SU-DHL-6 (cell line): ENCODE measurements at regions not wholly inside any gene's neighbourhood (a gene's known extent, or its start where the extent isn't known, plus 50 kb on each side); places are given as distances from the start of the nearest gene placed in this dataset.
"Not testable (repeated sequence)": the region's sequence is repeated elsewhere in the genome, so short reads cannot be mapped to it uniquely, and the experiment has no call there.

ENCODE experiments used
- H2AFZ ChIP-seq: fragments of 200-600 bp; sonication (generic); 2 replicates; pipeline ENCODE4 v1.6.1; 2014; ENCODE audit warnings: low read depth, mild to moderate bottlenecking, moderate library complexity, mixed read lengths, antibody characterized with exemption, low read length; ENCODE audit not compliant: severe bottlenecking
- H3F3A ChIP-seq: fragments of 200-600 bp; shearing (Covaris generic); 2 replicates; pipeline ENCODE4 v1.6.0; 2016; ENCODE audit warnings: antibody characterized with exemption, mild to moderate bottlenecking; ENCODE audit not compliant: insufficient read depth
- H3K27ac ChIP-seq: fragments of 200-600 bp; sonication (generic); 2 replicates; pipeline ENCODE4 v1.5.1; 2016; ENCODE audit warnings: low read depth, mild to moderate bottlenecking, low read length, moderate library complexity, mixed read lengths
- H3K27me3 ChIP-seq: fragments of 200-600 bp; sonication (generic), shearing (Covaris generic); 2 replicates; pipeline ENCODE4 v1.6.0; 2014; ENCODE audit warnings: mild to moderate bottlenecking, low read length
- H3K36me3 ChIP-seq: fragments of 200-600 bp; sonication (generic); 2 replicates; pipeline ENCODE4 v1.6.1; 2014; ENCODE audit warnings: mild to moderate bottlenecking, low read length, mixed read lengths
- H3K4me2 ChIP-seq: fragments of 300-600, 200-600 bp; shearing (Covaris generic), sonication (generic); 2 replicates; pipeline ENCODE4 v1.6.0; 2014; ENCODE audit warnings: low read length, low read depth, mild to moderate bottlenecking; ENCODE audit not compliant: poor library complexity, severe bottlenecking
- H3K4me3 ChIP-seq: fragments of 200-600 bp; sonication (generic); 2 replicates; pipeline ENCODE4 v1.5.1; 2014; ENCODE audit warnings: antibody characterized with exemption, low read length, mild to moderate bottlenecking, mixed read lengths; ENCODE audit not compliant: insufficient read depth, poor library complexity, severe bottlenecking
- H3K79me2 ChIP-seq: fragments of 200-600 bp; sonication (generic); 2 replicates; pipeline ENCODE4 v1.6.1; 2014; ENCODE audit warnings: mild to moderate bottlenecking, low read length, moderate library complexity; ENCODE audit not compliant: insufficient read depth
- H3K9ac ChIP-seq: fragments of 200-600 bp; sonication (generic); 2 replicates; pipeline ENCODE4 v1.7.0; 2014; ENCODE audit warnings: mild to moderate bottlenecking, low read length
- H3K9me2 ChIP-seq: fragments of 200-600 bp; sonication (generic); replicated peaks from 2 replicates; pipeline ENCODE4 v1.6.1; 2014; ENCODE audit warnings: low read length; ENCODE audit not compliant: insufficient read depth
- H3K9me3 ChIP-seq: fragments of 200-600 bp; sonication (generic); 2 replicates; pipeline ENCODE4 v1.6.1; 2014; ENCODE audit warnings: low read length, mixed read lengths; ENCODE audit not compliant: insufficient read depth
- H4K20me1 ChIP-seq: fragments of 200-600 bp; sonication (generic); 2 replicates; pipeline ENCODE4 v1.6.1; 2014; ENCODE audit warnings: low read depth, mild to moderate bottlenecking, antibody characterized with exemption, low read length, moderate library complexity, mixed read lengths
- EZH2phosphoT487 ChIP-seq: fragments of 200-600 bp; sonication (generic), shearing (Covaris generic); conservative IDR thresholded peaks from 2 replicates; pipeline ENCODE4 v1.6.1; 2018; ENCODE audit warnings: mild to moderate bottlenecking, antibody characterized with exemption, low read length, moderate library complexity, mixed read lengths
- TF ChIP-seq, protein P1 (sequence below): fragments of 200-600 bp; sonication (generic); IDR thresholded peaks from one replicate; pipeline ENCODE4 v1.5.1; 2017; ENCODE audit warnings: antibody characterized with exemption, mild to moderate bottlenecking, low read length, moderate library complexity; ENCODE audit not compliant: insufficient read depth, poor library complexity, severe bottlenecking

DNA sequence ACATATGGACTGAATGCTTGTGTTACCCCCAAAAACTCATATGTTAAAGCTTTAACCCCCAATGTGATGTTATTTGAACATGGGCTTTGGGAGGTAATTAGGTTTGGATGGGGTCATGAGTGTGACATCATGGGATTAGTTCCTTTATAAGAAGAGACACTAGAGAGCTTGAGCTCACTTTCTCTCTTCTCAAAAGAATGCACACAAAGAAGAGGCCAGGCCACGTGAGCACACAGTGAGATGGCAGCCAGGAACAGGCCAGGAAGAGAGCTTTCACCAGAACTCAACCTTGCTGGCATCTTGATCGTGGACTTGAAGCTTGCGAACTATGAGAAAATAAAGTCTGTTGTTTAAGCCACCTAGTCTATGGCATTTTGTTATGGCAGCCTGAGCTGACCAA, 360.6 kb downstream of the NR2F1-AS1 start:
- Histone ChIP-seq H3K36me3 (no peaks in the 10 kb centered on the region), H3K9me3 (no peaks in the 10 kb centered on the region), H2AFZ (no peak overlapping the region), H3K9me2 (no peaks in the 10 kb centered on the region), H3K9ac (no peak overlapping the region), H3K27me3 (no peaks in the 10 kb centered on the region), H3K4me3 (no peak overlapping the region), H3K4me2 (no peak overlapping the region), H3K79me2 (no peaks in the 10 kb centered on the region), H3F3A (no peaks in the 10 kb centered on the region), H4K20me1 (no peaks in the 10 kb centered on the region), H3K27ac (no peak overlapping the region)
- no peak for TF ChIP-seq EZH2phosphoT487
- TF ChIP-seq, protein P1, sequence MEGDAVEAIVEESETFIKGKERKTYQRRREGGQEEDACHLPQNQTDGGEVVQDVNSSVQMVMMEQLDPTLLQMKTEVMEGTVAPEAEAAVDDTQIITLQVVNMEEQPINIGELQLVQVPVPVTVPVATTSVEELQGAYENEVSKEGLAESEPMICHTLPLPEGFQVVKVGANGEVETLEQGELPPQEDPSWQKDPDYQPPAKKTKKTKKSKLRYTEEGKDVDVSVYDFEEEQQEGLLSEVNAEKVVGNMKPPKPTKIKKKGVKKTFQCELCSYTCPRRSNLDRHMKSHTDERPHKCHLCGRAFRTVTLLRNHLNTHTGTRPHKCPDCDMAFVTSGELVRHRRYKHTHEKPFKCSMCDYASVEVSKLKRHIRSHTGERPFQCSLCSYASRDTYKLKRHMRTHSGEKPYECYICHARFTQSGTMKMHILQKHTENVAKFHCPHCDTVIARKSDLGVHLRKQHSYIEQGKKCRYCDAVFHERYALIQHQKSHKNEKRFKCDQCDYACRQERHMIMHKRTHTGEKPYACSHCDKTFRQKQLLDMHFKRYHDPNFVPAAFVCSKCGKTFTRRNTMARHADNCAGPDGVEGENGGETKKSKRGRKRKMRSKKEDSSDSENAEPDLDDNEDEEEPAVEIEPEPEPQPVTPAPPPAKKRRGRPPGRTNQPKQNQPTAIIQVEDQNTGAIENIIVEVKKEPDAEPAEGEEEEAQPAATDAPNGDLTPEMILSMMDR: no peak

DNA sequence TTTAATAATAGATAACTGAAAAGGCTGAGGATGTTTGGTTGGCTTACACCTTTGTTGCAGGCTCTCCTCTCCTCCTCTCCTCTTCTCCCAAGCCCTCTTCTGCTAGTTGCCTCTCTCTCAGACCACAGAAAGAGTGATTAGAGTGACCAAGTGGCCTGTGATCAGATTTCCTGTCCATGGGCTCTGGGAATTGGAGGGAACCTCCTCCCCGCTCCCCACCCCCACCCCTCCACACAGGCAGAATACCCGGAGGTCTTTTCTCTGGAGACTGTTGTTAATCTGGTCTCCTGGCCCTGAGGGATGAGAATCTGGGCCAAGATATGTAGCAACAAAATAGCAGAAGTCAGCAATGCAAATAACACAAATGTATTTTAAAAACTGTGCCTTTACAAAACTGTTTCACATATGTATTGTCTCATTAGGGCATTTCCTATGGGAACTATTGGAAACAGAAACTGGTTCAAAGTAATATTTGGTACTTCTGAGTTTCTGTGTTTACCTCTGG, 361.3 kb downstream of the NR2F1-AS1 start:
- Histone ChIP-seq H3K27ac (no peak overlapping the region), H3K27me3 (no peaks in the 10 kb centered on the region), H3F3A (no peaks in the 10 kb centered on the region), H3K9me3 (no peaks in the 10 kb centered on the region), H3K4me3 (no peak overlapping the region), H3K9me2 (no peaks in the 10 kb centered on the region), H3K4me2 (no peak overlapping the region), H2AFZ (no peak overlapping the region), H3K36me3 (no peaks in the 10 kb centered on the region), H3K9ac (no peak overlapping the region), H3K79me2 (no peaks in the 10 kb centered on the region), H4K20me1 (no peaks in the 10 kb centered on the region)
- no peak for TF ChIP-seq EZH2phosphoT487
- TF ChIP-seq, protein P1: no peak

DNA sequence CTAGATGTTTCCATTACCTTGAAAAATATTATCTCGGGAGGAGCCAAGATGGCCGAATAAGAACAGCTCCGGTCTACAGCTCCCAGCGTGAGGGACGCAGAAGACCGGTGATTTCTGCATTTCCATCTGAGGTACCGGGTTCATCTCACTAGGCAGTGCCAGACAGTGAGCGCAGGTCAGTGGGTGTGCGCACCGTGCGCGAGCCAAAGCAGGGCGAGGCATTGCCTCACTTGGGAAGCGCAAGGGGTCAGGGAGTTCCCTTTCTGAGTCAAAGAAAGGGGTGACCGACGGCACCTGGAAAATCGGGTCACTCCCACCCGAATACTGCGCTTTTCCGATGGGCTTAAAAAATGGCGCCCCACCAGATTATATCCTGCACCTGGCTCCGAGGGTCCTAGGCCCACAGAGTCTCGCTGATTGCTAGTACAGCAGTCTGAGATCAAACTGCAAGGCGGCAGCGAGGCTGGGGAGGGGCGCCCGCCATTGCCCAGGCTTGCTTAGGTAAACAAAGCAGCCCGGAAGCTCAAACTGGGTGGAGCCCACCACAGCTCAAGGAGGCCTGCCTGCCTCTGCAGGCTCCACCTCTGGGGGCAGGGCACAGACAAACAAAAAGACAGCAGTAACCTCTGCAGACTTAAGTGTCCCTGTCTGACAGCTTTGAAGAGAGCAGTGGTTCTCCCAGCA, 367.8 kb downstream of the NR2F1-AS1 start:
- H3K9ac ChIP-seq, H3K4me3 ChIP-seq, H3K27me3 ChIP-seq, H3K4me2 ChIP-seq, H3K27ac ChIP-seq, H3F3A ChIP-seq, H3K79me2 ChIP-seq, H4K20me1 ChIP-seq, H3K36me3 ChIP-seq, H2AFZ ChIP-seq, H3K9me2 ChIP-seq, H3K9me3 ChIP-seq: not testable (repeated sequence)

DNA sequence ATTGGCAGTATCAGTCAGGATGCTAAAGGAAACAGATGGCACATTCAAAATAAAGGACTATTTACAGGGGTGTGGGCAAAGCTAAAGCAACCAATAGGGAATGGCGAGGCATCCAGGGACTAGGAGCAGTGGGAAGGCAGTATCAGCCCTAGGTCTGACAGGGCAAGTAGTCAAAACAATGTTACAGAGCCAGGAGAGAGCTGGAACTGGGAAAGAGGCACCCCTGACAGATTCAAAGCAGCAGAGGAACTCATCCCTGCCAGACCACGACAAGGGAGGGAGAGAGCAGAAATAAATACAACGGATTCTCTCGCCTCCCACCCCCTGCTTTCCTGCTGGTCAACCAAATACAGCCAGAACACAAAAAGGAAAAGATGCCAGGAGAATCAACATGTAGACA, 371.5 kb downstream of the NR2F1-AS1 start:
- H3K79me2 ChIP-seq: no peaks in the 10 kb centered on the region
- no peaks in the 10 kb centered on the region for H3K9me3 ChIP-seq
- H3K4me2 ChIP-seq: no peak overlapping the region
- H3K9ac ChIP-seq: no peak overlapping the region
- no peaks in the 10 kb centered on the region for H3K9me2 ChIP-seq
- H3F3A ChIP-seq: no peaks in the 10 kb centered on the region
- H2AFZ ChIP-seq: no peak overlapping the region
- no peaks in the 10 kb centered on the region for H3K27me3 ChIP-seq
- no peaks in the 10 kb centered on the region for H3K36me3 ChIP-seq
- no peak overlapping the region for H3K27ac ChIP-seq
- TF ChIP-seq, protein P1: no peak
- no peak for TF ChIP-seq EZH2phosphoT487
- H4K20me1 ChIP-seq: no peaks in the 10 kb centered on the region
- no peak overlapping the region for H3K4me3 ChIP-seq
